ENCODE measurements at regions not wholly inside any gene's neighbourhood (a gene's known extent, or its start where the extent isn't known, plus 50 kb on each side); places are given as distances from the start of the nearest gene placed in this dataset.

DNA sequence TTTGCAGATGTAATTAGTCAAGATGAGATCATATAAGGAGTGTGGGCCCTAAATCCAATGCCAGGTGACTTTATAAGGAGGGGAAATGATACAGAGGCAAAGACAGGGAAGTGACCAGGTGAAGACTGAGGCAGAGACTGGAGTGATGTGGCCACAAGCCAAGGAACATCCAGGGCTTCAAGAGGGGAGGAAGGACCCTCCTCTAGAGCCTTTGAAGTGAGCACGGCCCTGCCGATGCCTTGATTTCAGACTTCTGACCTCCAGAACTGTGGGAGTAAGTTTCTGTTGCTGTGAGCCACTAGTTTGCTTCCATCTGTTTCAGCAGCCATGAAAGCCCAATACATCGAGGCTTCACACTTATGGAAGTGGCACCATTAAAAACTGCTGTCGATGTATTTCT is 78.7 kb downstream of the SHANK2 start:
- intact Hi-C loops (cut with DNase I) = no loop called here
- 75% methylated on average over 4 of the region's 4 CpGs for WGBS (ENCODE audit: insufficient coverage, low coverage, low lambda C conversion rate, missing lambda C conversion rate)
- ATAC-seq (no peak), DNase-seq (no peak)
- Histone ChIP-seq H3K4me3 (no peak overlapping the region), H3K9me3 (no peaks in the 10 kb centered on the region), H3K27me3 (no peaks in the 10 kb centered on the region), H3K4me1 (no peaks in the 10 kb centered on the region), H3K36me3 (no peaks in the 10 kb centered on the region), H3K27ac (no peak overlapping the region)
- TF ChIP-seq, protein P1, sequence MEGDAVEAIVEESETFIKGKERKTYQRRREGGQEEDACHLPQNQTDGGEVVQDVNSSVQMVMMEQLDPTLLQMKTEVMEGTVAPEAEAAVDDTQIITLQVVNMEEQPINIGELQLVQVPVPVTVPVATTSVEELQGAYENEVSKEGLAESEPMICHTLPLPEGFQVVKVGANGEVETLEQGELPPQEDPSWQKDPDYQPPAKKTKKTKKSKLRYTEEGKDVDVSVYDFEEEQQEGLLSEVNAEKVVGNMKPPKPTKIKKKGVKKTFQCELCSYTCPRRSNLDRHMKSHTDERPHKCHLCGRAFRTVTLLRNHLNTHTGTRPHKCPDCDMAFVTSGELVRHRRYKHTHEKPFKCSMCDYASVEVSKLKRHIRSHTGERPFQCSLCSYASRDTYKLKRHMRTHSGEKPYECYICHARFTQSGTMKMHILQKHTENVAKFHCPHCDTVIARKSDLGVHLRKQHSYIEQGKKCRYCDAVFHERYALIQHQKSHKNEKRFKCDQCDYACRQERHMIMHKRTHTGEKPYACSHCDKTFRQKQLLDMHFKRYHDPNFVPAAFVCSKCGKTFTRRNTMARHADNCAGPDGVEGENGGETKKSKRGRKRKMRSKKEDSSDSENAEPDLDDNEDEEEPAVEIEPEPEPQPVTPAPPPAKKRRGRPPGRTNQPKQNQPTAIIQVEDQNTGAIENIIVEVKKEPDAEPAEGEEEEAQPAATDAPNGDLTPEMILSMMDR (IDR thresholded peaks at IDR 0.05) = no peak

DNA sequence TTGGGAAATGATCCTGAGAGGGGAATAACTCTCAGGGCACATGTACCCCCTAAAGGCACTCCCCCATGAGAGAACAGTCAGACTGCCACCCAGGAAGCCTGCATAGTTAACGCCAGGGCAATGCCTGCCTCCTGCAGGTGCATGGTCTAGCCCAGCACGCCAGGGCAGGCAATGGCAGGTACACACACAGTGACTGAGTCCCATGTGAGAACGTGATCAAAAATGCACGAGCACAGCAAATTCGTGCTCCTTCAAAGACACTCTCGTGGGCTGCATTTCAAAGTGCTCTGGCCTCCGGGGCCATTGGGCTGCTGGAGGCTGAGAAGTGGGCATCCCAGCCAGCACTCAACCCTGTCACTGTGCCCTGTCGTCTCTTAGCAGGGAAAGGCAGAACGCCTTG is 79.7 kb downstream of the SHANK2 start:
- TF ChIP-seq, protein P1 (IDR thresholded peaks at IDR 0.05) = no peak
- TF ChIP-seq POLR2A (IDR thresholded peaks at IDR 0.05) = no peak
- intact Hi-C loops (cut with DNase I) = no loop called here
- WGBS (ENCODE audit: insufficient coverage, low coverage, low lambda C conversion rate, missing lambda C conversion rate) = 63% methylated on average over 1 of the region's 9 CpGs
- no peak for ATAC-seq
- peak in 1 of 3 donors; percentile 25 for DNase-seq
- Histone ChIP-seq H3K4me3 (no peak overlapping the region), H3K4me1 (no peaks in the 10 kb centered on the region), H3K27ac (no peak overlapping the region), H3K9me3 (no peaks in the 10 kb centered on the region), H3K27me3 (no peaks in the 10 kb centered on the region), H3K36me3 (no peaks in the 10 kb centered on the region)

DNA sequence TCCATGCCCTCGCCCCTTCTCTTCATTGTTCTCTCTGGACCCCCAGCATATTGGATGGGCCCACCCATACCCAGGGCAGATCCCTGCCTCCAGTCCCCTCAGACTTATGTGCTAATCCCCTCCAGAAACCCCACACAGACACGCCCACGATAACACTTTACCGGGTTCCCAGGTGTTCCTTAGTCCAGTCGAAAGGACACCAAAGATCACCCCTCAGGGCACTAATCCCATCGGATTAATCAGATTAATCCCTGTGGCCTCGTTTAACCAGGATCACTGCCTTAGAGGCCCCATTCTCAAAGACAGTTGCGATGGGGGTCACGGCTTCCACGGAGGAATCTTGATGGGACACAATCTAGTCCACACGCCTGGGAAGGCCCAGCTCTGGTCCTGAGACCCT is 80.8 kb downstream of the SHANK2 start:
- peak in 1 of 4 donors; percentile 41 for ATAC-seq
- WGBS (ENCODE audit: insufficient coverage, low coverage, low lambda C conversion rate, missing lambda C conversion rate) = 84% methylated on average over 5 of the region's 11 CpGs
- DNase-seq = no peak
- H3K4me3 ChIP-seq = no peak overlapping the region
- intact Hi-C loops (cut with DNase I) = no loop called here
- no peaks in the 10 kb centered on the region for H3K9me3 ChIP-seq
- no peaks in the 10 kb centered on the region for H3K27me3 ChIP-seq
- TF ChIP-seq POLR2A (IDR thresholded peaks at IDR 0.05) = no peak
- TF ChIP-seq, protein P1 (IDR thresholded peaks at IDR 0.05) = no peak
- H3K4me1 ChIP-seq = no peaks in the 10 kb centered on the region
- H3K36me3 ChIP-seq = no peaks in the 10 kb centered on the region
- no peak overlapping the region for H3K27ac ChIP-seq

DNA sequence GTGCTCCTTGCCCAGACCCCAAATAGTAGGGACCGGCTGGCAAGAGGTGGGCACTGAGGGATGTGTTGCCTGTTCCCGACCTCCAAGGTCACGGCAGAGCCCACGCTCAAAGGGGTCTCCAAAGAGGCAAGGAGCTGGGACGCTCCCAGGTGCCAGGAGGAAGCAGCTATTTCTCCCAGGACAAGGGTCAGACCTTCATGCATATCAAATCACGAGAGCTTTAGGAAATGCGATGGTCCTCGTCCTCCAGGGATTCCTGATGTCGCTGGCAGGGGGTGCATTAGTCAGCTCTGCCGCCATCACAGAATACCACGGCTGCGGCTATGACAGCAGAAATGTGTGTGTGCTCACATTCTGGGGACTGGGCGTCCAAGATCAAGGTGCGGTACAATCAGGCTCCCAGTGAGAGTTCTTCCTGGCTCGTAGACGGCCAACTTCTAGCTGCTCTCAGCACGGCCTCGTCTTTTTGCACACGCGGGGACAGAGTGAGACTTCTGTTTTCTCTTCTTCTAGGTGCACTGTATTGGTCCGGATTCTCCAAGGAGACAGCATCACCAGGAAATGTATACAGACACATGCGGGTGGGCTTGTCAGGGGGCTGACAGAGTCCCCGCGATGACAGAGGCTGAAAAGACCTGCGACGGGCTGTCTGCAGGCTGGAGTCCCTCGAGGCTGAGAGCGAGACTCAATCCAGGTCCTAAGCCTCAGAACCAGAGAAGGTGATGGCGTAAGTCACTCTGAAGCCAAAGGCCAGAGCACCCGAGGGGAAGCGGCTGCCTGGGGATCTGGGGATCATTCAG is 81.6 kb downstream of the SHANK2 start:
- Histone ChIP-seq H3K27me3 (no peaks in the 10 kb centered on the region), H3K4me3 (no peak overlapping the region), H3K4me1 (no peaks in the 10 kb centered on the region), H3K27ac (no peak overlapping the region), H3K9me3 (no peaks in the 10 kb centered on the region), H3K36me3 (no peaks in the 10 kb centered on the region)
- TF ChIP-seq, protein P1 (IDR thresholded peaks at IDR 0.05) = no peak
- no peak for TF ChIP-seq POLR2A (IDR thresholded peaks at IDR 0.05)
- DNase-seq (no peak), ATAC-seq (no peak)
- WGBS (ENCODE audit: insufficient coverage, low coverage, low lambda C conversion rate, missing lambda C conversion rate) = 97% methylated on average over 5 of the region's 31 CpGs
- intact Hi-C loops (cut with DNase I) = no loop called here
